ENCODE measurements at regions not wholly inside any gene's neighbourhood (a gene's known extent, or its start where the extent isn't known, plus 50 kb on each side); places are given as distances from the start of the nearest gene placed in this dataset.

DNA sequence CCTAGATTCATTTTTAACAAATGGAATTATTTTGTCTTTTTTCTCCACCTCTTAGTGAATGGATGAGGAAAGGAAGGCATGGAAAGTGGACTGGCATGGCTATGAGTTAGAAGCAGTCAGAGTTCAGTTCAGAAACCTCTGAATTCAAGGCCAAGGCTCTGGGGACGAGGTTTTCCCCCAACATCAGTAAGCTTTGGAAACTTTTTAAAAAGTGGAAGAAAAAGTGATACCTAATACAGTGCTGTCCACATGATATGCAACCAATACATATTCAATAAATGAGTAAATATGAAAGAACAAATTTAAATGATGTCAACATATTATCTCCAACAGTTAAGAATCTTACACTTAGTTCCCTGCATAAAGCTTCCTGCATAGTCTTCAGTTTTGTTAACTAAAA is 204.7 kb downstream of the HLX start:
- TF ChIP-seq, protein P1, sequence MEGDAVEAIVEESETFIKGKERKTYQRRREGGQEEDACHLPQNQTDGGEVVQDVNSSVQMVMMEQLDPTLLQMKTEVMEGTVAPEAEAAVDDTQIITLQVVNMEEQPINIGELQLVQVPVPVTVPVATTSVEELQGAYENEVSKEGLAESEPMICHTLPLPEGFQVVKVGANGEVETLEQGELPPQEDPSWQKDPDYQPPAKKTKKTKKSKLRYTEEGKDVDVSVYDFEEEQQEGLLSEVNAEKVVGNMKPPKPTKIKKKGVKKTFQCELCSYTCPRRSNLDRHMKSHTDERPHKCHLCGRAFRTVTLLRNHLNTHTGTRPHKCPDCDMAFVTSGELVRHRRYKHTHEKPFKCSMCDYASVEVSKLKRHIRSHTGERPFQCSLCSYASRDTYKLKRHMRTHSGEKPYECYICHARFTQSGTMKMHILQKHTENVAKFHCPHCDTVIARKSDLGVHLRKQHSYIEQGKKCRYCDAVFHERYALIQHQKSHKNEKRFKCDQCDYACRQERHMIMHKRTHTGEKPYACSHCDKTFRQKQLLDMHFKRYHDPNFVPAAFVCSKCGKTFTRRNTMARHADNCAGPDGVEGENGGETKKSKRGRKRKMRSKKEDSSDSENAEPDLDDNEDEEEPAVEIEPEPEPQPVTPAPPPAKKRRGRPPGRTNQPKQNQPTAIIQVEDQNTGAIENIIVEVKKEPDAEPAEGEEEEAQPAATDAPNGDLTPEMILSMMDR (IDR thresholded peaks at IDR 0.05; ENCODE audit: insufficient read depth, low read depth, low read length): no peak
- TF ChIP-seq EZH2 (IDR thresholded peaks at IDR 0.05; ENCODE audit: insufficient read depth, low read length): no peak

Measured in astrocyte (in vitro differentiated cells and primary cell).